HG03571 (cell line): ENCODE measurements at regions not wholly inside any gene's neighbourhood (a gene's known extent, or its start where the extent isn't known, plus 50 kb on each side); places are given as distances from the start of the nearest gene placed in this dataset.
"Not testable (repeated sequence)": the region's sequence is repeated elsewhere in the genome, so short reads cannot be mapped to it uniquely, and the experiment has no call there.

Experiments used
- ATAC-seq: cut with Tn5 transposase; IDR thresholded peaks from one replicate; pipeline ENCODE4 v1.9.1; 2021; ENCODE audit not compliant: unreplicated experiment

DNA sequence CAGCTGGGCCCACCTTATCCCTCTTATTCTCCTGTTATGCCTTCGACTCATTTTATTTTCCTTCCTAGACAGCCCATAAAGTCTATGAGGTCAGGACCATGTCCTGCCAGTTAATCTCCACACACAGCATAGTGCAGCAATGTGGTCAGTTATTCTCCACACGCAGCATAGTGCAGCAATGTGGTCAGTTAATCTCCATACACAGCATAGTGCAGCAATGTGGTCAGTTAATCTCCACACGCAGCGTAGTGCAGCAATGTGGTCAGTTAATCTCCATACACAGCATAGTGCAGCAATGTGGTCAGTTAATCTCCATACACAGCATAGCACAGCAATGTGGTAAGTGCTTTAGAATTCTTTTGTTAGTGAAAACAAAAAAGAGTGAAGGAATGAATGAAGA, 77.8 kb downstream of the TEX36 start:
- ATAC-seq, result no peak

DNA sequence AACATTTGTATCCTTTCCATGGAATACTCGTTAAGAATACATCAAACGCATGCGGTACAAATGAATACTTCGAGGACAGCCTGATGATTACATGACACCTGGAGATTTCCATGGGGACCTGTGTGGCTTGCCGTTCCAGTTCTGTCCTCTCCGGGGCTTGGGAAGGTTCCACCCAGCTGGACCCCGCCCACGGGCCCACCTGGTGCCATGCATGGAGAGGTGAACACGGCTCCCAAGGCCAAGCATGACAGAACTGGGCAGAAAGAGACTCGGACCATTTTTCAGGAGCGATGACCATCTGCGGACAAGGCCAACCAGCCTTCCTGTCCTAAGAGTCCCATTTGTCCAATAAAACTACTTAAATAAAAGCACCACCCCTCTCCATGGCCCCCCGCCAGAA, 80.1 kb downstream of the TEX36 start:
- no peak for ATAC-seq

DNA sequence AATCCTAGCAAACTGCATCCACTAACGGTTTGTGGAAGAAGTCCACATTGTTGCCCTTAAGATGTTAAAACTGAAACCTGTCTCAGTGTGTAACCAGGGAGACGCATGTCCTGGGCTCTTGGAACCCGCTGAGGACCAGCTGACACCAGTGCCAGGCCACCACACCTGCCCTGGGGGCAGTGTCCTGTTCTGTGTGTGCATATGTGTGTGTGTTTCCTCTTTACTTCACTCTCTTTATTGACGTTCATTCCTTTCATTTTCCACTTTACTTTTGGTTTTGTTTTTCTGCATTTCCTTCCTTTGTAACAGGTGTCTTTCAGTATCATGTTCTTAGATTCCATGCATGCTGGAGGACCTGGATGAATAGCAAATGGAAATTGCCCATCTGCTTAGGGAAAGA, 83.8 kb downstream of the TEX36 start:
- no peak for ATAC-seq

DNA sequence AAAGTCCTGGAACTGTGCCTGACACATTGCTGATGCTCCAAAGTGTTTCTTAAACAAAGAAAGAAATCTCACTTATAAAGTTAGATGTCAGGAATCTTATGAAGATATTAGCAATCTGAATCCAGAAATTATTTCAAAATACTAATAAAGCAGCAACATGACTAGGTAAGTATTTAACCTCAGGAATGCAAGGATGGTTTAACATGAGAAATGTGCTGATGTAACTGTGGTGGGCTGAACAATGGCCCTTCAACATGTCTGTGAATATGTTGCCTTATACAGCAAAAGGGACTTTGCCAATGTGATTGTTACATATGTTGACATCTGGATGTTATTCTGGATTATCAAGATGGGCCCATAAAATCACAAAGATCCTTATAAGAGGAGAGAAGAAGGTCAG, 87.1 kb downstream of the TEX36 start:
- no peak for ATAC-seq

DNA sequence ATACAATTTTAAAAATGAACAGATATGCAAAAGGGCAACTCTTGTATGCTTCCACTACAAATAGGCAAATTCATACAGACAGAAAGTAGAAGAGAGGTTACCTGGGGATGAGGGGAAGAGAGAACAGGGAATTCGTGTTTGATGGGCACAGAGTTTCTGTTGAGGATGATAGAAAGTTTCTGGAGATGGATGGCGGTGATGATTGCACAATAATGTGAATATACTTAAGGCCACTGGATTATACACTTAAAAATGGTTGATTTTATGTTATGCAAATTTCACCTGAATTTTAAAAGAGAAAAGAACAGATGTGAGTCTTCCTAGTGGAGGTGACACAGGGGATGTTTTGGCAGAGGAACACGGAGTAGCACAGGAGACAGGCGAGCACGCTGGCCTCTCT, 89.3 kb downstream of the TEX36 start:
- no peak for ATAC-seq

DNA sequence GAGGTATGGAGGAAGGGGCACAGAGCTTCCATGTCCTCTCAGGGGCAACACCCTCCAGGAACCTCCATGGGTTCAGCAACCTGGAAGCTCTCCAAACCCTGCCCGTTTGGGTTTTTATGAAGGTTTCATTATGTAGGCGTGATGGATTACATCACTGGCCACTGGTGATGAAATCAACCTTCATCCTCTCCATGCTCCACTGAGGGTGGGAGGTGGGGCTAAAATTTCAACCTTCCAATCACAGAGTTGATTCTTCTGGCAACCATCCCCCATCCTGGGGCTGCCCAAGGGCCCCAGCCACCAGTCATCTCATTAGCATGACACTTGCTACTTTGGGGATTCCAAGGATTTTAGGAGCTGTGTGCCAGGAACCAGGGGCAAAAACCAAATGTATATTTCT, 90.1 kb downstream of the TEX36 start:
- ATAC-seq, result no peak

DNA sequence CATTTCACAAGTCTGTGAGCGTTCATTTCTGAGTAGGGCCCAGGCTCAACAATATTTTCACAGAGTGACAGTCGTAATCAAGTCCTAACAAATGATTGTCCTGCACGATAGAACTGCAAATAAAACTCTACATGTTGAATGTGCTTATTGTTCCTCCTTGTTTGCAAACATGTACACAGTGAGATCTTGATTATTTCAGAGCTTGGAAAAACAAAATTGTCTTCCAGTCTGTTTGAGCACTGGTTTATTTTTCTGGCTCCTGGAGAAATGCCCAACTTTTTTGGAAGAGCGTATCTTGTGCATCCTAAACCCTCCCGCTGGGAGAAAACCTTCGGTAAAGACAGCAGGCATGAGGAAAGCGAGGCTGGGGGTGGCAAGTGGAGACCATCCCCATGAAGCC, 91.1 kb downstream of the TEX36 start:
- ATAC-seq, result no peak

DNA sequence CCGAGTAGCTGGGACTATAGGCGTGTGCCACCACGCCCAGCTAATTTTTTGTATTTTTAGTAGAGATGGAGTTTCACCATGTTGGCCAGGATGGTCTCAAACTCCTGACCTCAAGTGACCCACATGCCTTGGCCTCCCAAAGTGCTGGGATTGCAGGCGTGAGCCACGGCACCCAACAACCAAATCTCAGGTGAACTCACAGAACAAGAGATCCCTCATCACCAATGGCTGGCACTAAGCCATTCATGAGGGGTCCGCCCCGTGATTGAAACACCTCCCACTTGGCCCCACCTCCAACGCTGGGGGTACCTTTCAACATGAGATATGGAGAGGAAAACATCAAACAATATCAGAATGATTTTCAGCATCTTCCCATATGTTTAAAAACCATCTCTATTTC, 94.2 kb downstream of the TEX36 start:
- not testable (repeated sequence) for ATAC-seq

DNA sequence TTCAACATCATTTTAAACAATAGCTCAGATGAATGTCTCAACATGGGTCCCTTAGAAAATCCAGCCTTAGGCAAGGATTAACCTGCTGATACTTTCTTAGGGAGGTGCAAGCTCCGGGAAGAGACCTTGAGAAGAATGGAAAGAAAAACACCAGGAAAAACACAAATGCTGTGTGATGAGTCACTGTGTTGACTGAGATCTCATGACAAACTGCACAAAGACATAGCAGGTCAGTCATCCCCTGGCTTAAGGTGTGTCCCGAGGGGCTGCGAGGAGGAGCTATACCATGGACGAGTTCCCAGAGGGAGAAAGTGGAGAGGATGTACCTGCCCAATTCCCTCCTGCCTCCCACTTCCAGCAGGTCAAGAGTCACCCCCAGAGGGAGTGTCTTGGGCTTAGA, 98.0 kb downstream of the TEX36 start:
- ATAC-seq, result no peak

DNA sequence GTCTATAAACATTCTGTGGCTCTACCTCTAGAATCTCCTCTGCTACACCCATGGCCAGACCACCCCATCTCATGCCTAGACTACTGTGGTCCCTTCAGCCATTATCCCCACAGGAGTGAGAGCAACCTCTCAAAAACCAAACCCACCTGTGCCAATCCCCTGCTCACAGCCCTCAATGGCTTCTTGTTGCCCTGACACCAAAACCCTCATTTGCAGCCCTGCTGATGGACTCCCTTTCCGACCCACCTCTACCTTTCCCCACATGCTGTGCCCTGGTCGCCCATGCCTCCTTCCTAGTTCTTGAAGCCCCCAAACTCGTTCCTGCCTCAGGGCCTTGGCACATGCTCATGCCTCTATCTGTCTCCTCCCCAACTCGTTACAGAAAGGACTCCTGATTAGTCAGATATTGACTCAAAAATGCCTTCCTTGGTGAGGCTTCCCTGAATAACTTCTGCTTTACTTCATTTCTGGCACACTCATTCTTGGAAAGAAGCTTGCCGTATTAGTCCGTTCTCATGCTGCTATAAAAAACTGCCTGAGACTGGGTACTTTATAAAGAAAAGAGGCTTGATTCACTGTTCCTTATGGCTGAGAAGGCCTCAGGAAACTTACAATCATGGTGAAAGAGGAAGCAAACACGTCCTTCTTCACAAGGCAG, 104.2 kb downstream of the TEX36 start:
- no peak for ATAC-seq

DNA sequence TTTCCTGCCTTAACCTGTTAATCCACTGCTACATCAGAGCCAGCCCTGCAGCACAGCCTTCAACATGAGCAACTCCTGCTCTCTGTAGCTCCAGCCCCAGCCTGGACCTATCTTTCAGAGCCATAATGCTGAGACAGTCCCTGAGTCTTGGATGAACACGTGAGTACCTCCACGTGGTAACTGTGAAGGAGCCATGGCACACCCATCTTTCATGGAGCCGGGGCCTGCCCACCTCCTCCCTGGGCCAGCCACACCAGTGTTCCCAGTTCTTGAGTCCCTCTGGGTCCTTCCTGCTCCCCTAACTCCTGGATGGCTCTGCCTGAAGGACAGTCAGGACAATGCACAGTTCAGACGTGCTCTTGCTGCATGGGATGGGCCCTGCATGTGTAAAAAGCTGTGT, 107.1 kb downstream of the TEX36 start:
- no peak for ATAC-seq

DNA sequence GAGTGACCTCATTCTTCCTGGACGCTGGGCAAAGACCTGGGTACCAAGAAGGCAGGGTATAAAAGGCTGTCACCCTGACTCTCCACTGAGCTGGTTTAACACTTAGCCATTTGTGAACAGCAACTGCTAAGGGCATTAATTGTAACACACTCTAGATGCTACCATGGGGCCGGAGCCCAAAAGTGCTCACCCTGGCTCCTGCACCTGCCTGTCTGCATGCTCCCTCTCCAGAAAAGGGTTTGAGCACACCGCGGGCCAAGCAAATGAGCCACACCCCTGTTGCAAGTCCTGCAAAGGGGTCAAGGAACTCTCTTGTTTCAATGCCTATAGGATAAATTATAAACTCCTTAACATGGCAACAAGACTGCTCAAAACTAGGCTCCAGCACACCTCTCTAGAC, 114.8 kb downstream of the TEX36 start:
- no peak for ATAC-seq

DNA sequence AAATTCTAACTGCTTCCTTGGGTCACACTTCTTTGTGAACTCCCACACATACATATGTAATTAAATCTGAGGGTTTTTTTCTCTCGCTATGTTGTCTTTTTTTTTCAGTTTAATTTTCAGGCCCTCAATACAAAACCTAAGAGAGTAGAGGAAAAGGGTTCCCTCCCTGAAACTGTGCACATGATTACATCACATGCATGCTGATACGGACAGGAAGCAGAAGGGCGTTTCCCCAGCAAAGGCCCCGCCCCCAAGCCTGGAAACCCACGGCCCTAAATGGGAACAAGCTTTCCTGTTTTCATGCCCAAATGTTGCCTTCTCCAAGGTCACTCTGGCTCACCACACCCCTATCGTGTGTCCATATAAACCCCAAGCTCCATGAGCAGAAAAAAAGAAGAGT, 115.4 kb downstream of the TEX36 start:
- no peak for ATAC-seq

DNA sequence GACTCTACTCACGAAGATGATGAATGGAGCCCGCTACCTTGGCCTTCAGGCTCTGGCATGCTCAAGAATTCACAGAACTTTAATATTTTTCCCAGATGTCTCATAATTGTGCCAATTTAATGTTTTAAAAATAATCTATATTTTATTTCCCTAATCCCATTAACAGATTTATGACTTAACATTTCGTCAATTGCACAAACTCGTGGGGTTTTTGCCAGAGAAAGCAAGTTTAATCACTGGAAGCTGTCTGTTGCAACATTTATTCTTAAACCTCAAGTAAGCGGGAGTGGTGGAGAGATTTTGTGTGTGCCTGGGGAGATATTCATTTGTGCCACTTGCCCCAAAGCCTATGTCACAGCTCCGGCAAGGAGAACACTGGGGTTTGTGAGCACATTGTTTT, 117.9 kb downstream of the TEX36 start:
- no peak for ATAC-seq

DNA sequence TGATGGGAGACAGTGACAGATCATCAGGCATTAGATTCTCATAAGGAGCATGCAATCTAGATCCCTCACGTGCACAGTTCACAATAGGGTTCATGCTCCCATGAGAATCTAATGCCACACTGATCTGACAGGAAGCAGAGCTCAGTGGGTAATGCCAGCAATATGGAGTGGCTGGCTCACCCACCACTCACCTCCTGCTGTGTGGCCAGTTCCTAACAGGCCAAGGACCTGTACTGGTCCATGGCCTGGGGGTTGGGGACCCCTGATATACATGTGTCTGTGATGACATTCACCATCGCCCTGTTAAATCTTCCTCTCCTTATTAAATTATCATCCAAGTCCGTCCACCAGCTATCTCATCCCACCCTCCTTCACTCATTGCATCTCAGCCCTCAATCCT, 118.4 kb downstream of the TEX36 start:
- ATAC-seq, result no peak

DNA sequence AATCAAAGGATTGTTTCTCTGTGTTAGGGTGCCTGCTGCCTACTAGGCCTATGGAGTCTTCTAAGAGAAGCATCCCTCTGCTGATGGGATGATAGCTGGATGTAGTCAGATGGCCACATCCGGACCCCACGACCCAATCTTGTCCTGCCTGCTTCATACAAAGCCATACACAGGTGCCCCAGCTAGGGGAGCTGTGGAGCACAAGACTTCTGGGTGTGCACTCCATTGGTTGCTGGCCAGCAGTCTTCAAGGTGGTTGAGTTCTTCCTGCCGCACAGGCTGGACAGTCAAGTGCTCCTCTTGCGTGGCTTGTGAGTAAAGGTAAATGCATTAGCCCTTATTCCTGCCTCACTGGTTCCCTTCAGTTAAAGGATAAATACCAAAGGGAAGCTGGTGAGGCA, 120.2 kb downstream of the TEX36 start:
- no peak for ATAC-seq

DNA sequence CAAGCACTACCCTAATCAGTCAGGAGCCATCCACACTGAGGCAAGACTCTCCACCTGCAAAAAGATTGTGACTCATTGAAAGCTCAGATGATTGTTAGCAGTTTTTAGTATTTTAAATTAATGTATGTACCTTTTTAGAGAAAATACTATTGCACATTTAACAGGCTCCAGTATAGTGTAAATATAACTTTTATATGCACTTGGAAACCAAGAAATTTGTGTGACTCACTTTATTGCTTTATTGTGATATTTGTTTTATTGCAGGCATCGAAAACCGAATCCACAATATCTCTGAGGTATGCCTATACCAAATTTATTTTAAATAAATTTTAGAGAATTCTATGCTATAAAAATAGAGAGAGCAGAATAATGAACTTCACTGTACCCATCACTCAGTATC, 122.0 kb downstream of the TEX36 start:
- no peak for ATAC-seq

DNA sequence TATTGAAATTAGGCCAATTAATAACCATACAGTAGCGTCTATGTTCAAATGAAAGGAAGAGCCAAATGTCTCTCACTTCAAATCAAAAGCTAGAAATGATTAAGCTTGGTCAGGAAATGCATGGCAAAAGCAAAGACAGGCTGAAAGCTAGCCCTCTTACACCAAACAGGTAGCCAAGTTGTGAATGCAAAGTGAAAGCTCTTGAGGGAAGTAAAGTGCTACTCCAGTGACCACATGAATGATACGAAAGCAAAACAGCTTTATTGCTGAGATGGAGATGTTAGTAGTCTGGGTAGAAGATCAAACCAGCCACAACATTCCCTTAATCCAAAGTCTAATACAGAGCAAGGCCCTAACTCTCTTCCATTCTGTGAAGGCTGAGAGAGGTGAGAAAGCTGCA, 123.8 kb downstream of the TEX36 start:
- peak; percentile 98 for ATAC-seq

DNA sequence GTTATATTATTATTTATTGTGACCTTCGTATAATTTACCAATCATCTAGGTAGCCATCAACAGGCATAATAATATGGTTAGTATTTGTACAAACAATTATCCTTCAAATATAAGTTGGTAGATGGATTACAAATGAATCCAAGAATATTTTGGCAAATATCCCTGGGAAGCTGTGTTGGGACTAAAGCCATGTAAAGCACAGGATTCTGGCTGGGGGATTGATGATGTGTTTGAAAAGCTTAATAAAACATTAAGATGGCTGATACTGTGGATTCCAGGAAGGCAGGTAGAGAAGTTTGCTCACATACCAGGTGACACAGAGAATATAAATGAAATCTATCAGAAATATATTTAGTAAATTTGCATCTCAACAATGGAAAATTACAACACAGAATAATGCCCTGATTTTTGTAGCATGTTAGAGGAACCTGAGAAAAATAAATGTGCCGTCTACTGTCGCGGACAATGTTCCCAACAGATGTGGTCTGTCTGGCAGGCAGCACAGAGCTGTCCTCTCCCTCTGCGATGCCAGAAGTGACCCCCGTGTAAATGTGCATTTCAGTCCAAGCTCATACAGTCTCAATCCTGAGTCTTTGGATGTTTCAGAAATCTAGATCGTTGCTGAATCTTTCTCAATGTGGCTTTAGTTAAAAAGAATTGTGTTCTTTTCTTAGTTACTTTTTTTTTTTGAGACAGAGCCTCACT, 125.0 kb downstream of the TEX36 start:
- no peak for ATAC-seq

DNA sequence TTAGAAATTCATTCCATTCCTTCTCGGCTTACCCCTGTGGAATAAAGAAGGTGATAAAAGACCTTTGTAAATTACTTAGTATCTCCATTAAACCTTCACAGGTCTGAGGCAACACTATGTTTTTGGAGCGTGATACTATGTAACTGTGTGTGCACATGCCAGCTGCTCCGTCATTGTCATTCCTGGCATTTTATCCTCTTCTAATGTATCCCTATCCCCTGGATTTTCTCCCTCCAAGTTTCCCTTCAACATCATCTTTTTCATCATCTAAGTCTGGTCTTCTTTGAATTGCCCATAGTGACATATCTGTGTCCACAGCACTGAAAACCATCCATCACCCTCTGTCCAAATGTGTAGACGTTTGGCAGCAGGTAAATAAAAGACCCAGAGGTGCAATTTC, 125.7 kb downstream of the TEX36 start:
- ATAC-seq, result no peak

DNA sequence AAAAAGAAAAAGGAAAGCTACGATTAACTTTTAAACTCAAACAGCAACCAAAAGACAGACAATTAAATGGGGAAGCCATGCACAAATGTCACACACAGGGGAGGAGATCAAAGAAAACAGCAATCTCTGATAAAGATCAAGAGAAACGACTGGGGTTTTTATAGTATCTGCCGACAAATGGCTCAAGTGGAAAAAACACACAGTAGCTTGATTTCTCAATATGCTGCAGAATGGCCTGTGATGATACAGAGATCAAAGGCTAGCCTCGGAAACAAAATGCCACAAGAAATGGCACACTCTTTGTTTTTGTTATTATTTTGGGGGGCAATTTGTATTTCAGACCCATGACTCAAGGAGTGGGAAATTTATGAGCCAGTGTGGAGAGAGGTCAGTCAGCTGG, 126.1 kb downstream of the TEX36 start:
- no peak for ATAC-seq

DNA sequence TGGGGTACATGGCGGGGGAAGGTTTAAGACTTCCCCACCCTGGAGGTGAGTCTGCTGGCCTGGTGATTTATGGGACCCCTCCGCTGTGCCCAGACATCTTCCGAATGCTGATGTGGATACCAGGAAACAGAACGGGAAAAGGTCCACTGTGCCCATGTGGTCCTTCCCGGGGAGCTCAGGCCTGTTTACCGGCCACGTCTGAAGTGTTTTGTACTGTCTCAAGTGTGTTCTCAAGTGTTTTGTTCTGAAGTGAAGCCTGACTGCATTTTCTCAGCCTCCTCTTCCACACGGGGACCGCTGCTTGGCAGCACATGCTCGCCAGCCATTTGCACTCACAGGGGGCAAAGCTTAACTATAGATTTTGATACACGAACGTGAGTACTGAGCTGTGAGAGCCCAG, 127.2 kb downstream of the TEX36 start:
- no peak for ATAC-seq

DNA sequence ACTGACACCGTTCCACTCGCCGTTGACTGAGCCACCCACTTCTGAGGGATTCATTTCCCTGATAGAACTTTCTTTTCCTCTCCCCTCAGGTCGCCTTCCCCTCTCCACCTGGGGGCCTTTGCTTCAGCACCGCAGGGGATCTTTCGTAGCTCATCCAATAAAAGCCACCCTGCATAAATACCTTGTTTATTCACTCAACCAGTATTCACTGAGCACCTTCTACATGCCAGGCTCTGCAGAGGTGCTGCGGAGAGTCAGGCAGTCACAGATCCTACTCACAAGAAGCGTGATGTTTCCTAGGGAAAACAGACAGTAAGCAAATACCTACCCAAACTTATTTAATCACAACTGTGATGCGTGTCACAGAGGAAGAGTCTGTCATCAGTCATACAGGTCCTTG, 127.7 kb downstream of the TEX36 start:
- no peak for ATAC-seq
